GM19193 (cell line): ENCODE measurements at regions not wholly inside any gene's neighbourhood (a gene's known extent, or its start where the extent isn't known, plus 50 kb on each side); places are given as distances from the start of the nearest gene placed in this dataset.

Experiments used
- POLR2A ChIP-seq: IDR thresholded peaks from 4 replicates; pipeline ENCODE4 v1.6.1; 2011; ENCODE audit not compliant: insufficient read depth, insufficient read length; ENCODE audit errors: extremely low read depth

- no peak for TF ChIP-seq POLR2A
These were observed 72.1 kb upstream of the CD44 start for GRCh38 chr11:35066783-35067423.

- no peak for TF ChIP-seq POLR2A
These were observed 67.2 kb upstream of the CD44 start for GRCh38 chr11:35071722-35072121.

- no peak for TF ChIP-seq POLR2A
These were observed 65.1 kb upstream of the CD44 start for GRCh38 chr11:35073691-35074419.

GRCh38 chr11:35076201-35077100, 62.5 kb upstream of the CD44 start:
- TF ChIP-seq POLR2A, result no peak

- TF ChIP-seq POLR2A, result no peak
These were observed 61.1 kb upstream of the CD44 start for GRCh38 chr11:35077709-35078469.

- no peak for TF ChIP-seq POLR2A
These were observed 60.6 kb upstream of the CD44 start for GRCh38 chr11:35078470-35078735.

- no peak for TF ChIP-seq POLR2A
These were observed 59.4 kb upstream of the CD44 start for GRCh38 chr11:35079611-35080010.

- peak; percentile 49 for TF ChIP-seq POLR2A
These were observed 56.4 kb upstream of the CD44 start for GRCh38 chr11:35082321-35083180.

- TF ChIP-seq POLR2A, result no peak
These were observed 55.9 kb upstream of the CD44 start for GRCh38 chr11:35083181-35083430.

GRCh38 chr11:35083431-35084238, 55.3 kb upstream of the CD44 start:
- TF ChIP-seq POLR2A, result peak; percentile 34

GRCh38 chr11:35084817-35085440, 54.0 kb upstream of the CD44 start:
- TF ChIP-seq POLR2A, result no peak

GRCh38 chr11:35085531-35086165, 53.3 kb upstream of the CD44 start:
- TF ChIP-seq POLR2A, result no peak

GRCh38 chr11:35087648-35088047, 51.3 kb upstream of the CD44 start:
- no peak for TF ChIP-seq POLR2A
